ENCODE measurements at regions not wholly inside any gene's neighbourhood (a gene's known extent, or its start where the extent isn't known, plus 50 kb on each side); places are given as distances from the start of the nearest gene placed in this dataset.

GRCh38 chr4:145299380-145300076, 119.1 kb upstream of the OTUD4 start:
- no peak for DNase-seq (ENCODE audit: extremely low read depth, low read depth, low spot score)

- DNase-seq (ENCODE audit: extremely low read depth, low read depth, low spot score): no peak
Measured at GRCh38 chr4:145298885-145299284, 118.5 kb upstream of the OTUD4 start.

- DNase-seq (ENCODE audit: extremely low read depth, low read depth, low spot score): no peak
Measured at GRCh38 chr4:145297556-145297955, 117.2 kb upstream of the OTUD4 start.

- DNase-seq (ENCODE audit: extremely low read depth, low read depth, low spot score): no peak
Measured at GRCh38 chr4:145295547-145295946, 115.2 kb upstream of the OTUD4 start.

- DNase-seq (ENCODE audit: extremely low read depth, low read depth, low spot score): no peak
Measured at GRCh38 chr4:145295122-145295521, 114.7 kb upstream of the OTUD4 start.

GRCh38 chr4:145293658-145294057, 113.3 kb upstream of the OTUD4 start:
- no peak for DNase-seq (ENCODE audit: extremely low read depth, low read depth, low spot score)

- no peak for DNase-seq (ENCODE audit: extremely low read depth, low read depth, low spot score)
Measured at GRCh38 chr4:145290955-145291354, 110.6 kb upstream of the OTUD4 start.

GRCh38 chr4:145289403-145290076, 109.2 kb upstream of the OTUD4 start:
- DNase-seq (ENCODE audit: extremely low read depth, low read depth, low spot score): no peak

- DNase-seq (ENCODE audit: extremely low read depth, low read depth, low spot score): no peak
Measured at GRCh38 chr4:145287351-145287750, 107.0 kb upstream of the OTUD4 start.

- no peak for DNase-seq (ENCODE audit: extremely low read depth, low read depth, low spot score)
Measured at GRCh38 chr4:145285928-145286327, 105.5 kb upstream of the OTUD4 start.

GRCh38 chr4:145283909-145284308, 103.5 kb upstream of the OTUD4 start:
- DNase-seq (ENCODE audit: extremely low read depth, low read depth, low spot score): no peak

GRCh38 chr4:145281951-145282350, 101.6 kb upstream of the OTUD4 start:
- DNase-seq (ENCODE audit: extremely low read depth, low read depth, low spot score): no peak

- no peak for DNase-seq (ENCODE audit: extremely low read depth, low read depth, low spot score)
Measured at GRCh38 chr4:145281224-145281623, 100.8 kb upstream of the OTUD4 start.

GRCh38 chr4:145280541-145280940, 100.2 kb upstream of the OTUD4 start:
- DNase-seq (ENCODE audit: extremely low read depth, low read depth, low spot score): no peak

- peak; percentile 27 for DNase-seq (ENCODE audit: extremely low read depth, low read depth, low spot score)
Measured at GRCh38 chr4:145279122-145279960, 99.0 kb upstream of the OTUD4 start.

GRCh38 chr4:145278341-145279121, 98.1 kb upstream of the OTUD4 start:
- DNase-seq (ENCODE audit: extremely low read depth, low read depth, low spot score): no peak

- no peak for DNase-seq (ENCODE audit: extremely low read depth, low read depth, low spot score)
Measured at GRCh38 chr4:145277011-145277410, 96.6 kb upstream of the OTUD4 start.

- no peak for DNase-seq (ENCODE audit: extremely low read depth, low read depth, low spot score)
Measured at GRCh38 chr4:145276050-145276449, 95.7 kb upstream of the OTUD4 start.

GRCh38 chr4:145271194-145271593, 90.8 kb upstream of the OTUD4 start:
- DNase-seq (ENCODE audit: extremely low read depth, low read depth, low spot score): no peak

GRCh38 chr4:145266881-145267280, 86.5 kb upstream of the OTUD4 start:
- DNase-seq (ENCODE audit: extremely low read depth, low read depth, low spot score): no peak

- DNase-seq (ENCODE audit: extremely low read depth, low read depth, low spot score): no peak
Measured at GRCh38 chr4:145260091-145260490, 79.7 kb upstream of the OTUD4 start.

All from glomerular endothelial cell (primary cell).